HG03460 (cell line): ENCODE measurements at regions not wholly inside any gene's neighbourhood (a gene's known extent, or its start where the extent isn't known, plus 50 kb on each side); places are given as distances from the start of the nearest gene placed in this dataset.
"Not testable (repeated sequence)": the region's sequence is repeated elsewhere in the genome, so short reads cannot be mapped to it uniquely, and the experiment has no call there.

Source experiments
- ATAC-seq: cut with Tn5 transposase; IDR thresholded peaks from one replicate; pipeline ENCODE4 v1.9.1; 2021; ENCODE audit not compliant: unreplicated experiment

DNA sequence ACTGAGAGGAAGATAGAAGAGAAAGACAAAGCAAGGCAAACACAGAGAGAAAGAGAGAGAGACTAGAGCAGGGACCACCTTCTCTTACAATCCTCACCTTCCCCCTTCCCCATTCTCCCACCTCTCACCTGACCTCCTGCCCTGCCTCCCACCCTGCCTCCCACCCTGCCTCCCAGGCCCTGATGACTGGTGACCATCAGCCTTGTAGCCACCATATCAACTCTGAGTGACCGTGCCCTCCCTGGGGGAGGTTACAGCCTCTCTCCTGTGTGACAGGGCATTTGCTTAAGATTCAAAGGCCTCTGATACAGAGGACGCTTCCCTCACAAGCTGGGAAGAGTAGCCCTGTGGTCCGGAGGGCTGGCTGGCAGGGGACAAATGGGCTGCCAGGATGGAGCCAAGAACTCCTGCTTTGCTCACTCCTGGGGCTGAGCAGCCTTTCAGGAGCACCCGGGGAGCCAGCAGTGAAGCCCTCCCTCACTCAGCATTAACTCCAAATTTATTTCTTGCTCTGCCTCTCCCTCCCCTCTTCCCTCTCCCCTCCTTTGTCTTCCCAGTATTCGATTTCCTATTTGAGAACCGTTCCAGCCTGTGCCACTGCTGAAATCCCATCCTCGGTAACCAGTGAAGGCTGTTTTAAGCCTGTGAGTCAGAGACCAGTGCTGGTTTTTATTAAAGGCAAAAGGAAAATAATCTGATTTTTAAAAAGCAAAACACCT lies 125.2 kb upstream of the SYT13 start:
- ATAC-seq, result no peak

DNA sequence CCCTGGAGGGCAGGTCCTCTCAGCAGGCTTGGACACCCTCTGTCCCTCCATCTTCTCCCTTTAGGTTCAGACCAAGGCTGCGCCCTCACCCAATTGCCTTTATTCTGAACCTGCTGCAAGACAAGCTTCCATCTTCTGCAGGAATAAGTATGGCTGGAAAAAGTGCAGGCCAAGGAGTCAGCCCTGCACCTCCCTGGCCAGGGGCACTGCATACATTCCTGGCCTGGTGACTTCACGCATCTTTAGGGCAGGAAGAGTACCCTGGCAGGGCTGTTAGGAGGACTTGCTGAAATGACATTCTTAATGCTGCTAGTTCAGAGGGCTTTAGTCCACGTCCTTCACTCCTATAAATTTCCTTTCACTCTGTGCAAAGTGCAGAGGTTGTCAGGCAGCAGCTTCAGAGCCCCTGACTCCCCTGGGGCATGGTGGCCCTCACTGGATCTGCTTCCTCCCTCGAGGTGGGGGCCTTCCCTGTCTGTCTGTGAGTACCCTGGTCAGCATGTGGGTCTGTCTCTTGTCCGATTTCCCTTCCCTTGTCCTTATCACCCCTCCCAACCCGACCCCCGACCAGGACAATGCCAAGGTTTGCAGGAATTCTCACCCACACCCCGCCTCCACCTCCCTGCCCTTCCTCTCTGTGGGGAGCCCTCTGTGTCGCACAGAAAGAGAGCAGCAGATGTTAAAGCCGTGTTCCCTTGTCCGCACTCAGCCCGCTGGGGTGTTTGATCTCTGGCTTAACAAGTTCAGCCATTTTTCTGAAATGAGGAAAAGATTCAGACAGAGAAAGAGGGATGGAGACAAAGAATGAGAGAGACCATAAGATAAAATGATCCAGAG lies 124.5 kb upstream of the SYT13 start:
- ATAC-seq, result no peak

DNA sequence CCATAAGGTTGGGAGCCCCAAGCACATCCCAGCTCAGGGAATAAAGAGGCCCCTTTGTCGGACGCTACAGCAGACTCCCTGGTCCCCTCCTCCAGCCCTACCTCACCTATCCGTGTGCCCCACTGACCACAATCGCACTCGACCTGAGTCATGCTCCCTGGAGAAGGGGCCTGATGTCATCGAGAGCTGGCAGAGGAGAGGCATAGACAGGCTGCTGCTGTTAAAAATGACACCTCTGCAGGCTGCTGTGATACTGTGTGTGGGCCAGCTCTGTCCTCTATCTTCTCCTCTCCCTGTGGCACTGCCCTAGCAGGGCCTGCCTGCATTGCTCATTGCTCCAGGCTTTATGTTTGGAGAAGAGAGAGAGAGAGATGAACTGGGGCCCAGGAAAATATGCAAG lies 123.4 kb upstream of the SYT13 start:
- ATAC-seq, result no peak

DNA sequence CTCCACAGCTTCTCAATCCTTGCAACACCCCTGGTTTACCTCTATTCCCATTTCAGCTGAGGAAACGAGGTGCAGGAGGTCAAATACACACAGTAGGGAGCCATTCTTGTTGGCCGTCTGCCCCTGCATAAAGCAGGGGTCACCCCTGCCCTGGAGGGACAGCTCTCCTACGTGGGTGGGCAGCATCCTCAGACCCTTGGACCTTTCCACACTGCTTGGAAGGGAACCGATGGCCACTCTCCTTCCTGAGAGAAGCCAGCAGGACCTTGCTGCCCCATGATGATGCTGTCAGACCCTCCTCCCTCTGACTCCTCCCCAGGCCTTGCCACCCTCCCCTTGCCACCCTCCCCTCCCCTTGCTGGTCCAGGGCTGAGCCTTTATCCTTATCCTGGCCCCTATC lies 121.1 kb upstream of the SYT13 start:
- ATAC-seq, result no peak

DNA sequence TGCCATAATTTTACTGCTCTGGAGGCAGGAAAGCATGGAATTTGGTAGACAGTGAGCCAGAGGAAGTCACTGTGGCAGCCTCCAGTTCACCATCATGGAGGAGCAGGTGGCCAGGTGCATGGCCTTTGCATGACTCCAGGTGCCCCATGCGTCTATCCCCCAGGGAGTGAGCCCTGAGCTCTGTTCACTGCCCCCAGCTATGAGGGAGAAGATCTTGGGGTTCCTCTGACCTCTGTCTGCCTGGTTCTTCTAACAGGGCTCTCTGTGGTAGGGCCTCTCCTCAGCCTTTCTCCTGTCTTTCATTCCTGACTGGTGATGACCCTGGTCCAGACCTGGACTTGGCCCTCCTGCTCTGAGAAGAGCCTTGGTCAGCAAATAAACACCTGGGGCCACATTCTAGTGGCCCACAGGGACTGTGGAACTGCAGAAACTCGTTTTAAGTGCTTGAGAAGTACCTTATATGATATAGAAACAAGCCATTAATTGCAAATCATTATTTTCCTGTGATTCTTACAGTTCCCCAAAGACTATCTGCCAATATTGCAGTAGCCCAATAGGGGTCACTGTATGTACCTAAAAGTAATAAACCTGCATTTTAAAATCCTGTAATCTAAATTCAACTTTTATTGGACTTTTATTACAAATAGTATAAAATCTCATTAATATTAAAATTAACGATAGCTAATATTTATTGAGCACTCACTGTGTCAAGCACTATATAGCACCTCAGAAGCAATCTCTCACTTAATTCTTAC lies 120.0 kb upstream of the SYT13 start:
- no peak for ATAC-seq

DNA sequence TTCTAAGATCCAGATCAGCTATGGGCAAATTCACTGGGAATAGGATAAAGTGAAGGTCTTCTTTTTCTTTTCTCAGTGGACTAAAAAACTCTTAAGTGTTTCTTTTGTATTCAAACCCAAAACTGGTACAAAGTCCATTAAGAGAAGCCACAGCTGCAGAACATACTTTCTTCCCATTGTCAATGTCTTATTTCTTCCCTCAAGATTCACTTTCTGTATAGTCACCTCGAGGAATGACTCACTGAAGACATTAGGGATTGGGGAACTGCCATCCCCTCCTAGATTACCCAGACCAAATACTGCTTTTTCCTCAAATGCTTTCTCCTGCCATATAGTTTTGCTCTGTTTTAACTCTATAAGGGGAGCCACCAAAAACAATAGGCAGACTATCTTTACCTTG lies 117.4 kb upstream of the SYT13 start:
- ATAC-seq, result not testable (repeated sequence)

DNA sequence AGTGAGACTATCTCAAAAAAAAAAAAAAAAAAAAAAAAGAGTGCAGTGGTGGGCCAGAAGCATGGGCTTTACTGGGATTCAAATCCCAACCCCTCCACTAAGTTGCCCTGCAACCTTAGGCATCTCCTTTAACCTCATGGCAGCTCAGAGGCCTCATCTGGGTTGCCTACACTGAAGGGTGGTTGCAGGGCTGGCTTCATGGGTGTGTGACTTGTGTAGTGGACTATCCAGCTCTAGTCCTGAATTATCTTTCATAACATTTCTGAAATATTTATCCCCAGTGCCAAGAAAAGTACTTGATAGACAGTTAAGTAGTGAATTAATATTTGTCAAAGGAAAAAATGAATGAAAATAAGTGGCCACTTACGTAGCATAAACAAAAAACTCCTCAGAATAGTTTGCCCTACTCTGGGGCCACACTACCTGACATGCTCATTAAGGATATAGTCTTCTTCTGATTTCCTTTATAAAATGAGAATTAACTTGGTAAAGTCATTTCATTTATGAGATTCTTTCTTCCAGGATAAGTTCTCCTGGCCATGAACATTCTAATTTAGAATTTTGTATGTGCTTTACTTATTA lies 116.0 kb upstream of the SYT13 start:
- ATAC-seq, result no peak

DNA sequence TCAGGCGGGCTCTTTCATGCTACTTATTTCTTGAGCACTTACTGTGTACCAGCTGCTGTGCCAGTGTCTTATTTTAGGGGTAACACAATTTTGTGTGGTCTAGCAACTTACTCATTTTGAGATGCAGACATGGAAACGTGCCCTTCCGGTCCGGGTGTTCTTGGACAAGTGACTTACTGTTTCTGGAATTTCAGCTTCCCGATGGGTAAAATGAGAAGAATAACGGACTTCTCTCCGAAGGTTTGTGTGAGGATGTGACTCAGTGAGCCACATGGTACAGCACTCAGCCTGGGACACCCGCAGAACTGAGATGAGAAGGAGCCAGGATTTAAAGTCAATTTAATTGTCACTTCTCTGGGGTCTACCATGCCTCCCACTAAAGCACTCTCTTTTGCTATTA lies 114.5 kb upstream of the SYT13 start:
- ATAC-seq, result no peak

DNA sequence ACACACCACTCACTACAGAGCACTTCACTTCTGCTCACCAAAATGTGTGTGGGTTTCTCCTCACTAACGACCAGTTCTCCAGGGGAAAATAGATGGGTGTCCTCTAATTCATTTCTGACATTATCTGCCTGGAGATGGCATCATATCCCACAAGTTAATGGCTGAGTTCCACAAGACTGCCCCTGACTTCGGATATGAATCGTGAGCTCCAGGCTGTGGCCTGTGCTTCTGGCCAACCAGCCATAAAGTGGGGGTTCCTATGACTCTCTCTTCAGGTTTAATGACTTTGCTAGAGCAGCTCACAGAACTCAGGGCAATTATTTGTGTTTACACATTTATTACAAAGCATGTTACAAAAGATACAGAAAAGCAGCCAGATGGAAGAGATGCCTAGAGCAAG lies 113.0 kb upstream of the SYT13 start:
- no peak for ATAC-seq

DNA sequence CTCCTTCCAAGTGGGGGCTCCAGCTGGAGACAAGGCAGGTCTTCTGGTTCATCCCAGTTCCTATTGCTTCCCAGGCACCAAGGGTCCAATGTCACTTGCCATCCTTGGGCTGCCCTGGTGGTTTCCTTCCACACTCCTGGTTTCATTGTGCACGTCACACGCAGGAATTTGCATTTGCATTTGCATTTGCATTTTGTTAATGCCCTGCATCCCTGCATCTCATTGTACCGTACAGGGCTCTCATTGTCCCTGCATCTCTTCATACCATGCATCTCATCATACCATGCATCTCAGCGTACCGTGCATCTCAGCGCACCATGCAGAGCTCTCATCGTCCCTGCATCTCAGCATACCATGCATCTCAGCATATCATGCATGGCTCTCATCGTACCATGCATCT lies 112.2 kb upstream of the SYT13 start:
- no peak for ATAC-seq

DNA sequence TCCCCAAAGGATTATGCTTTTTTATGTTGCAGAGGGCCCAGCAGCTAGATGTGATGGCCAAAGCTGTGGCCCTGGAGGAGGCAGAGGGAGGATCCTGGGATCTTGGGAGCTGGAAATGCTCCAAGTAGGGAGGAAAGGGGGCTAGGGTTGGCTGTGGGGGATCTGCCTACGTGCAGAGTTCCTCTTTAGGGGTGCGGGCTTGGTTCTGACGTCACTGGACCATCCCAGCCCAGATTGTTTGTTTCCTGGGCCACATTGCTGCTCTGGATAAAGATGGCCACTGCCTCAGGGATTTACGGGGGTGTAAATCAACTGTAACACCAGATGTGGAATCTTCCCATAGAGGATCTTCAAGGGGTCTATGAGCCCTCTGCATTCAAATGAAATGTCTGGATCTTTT lies 110.3 kb upstream of the SYT13 start:
- no peak for ATAC-seq

DNA sequence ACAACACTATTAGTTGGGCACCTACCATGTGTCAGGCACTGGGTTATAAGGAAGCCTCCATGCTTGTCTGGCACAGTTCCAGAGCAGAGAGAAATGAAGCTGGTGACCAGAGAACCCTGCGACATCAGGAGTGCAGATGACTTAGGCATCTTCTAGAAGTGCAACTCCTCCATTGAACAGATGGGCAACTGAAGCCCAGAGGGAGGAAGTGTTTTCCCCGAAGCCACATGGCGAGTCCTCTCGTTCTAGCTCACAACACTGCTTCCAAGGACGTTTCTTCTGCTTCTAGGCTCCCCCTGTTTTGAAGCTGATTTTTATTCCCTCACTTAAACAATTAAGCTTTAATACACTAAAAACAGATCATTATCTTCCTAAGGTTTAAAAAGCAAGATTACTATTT lies 109.8 kb upstream of the SYT13 start:
- ATAC-seq, result no peak

DNA sequence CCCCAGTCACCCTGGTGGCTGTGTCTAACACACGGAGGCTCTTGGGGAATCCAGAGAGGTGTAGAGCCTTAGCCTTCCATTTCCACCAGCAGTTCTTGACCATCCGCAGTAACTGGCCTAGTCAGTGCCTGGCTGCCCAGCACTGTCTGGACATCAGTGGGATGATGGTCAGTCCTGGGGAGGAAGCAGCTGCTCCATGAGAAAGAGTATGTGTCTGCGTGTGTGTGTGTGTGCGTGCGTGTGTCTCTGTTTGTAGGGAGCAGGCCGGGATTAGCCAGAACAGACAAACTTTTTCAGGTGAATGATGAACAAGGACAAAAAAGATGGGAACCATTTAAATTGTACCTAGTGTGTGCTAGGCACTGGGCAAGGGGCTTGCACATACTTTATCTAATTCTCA lies 109.3 kb upstream of the SYT13 start:
- ATAC-seq, result no peak

DNA sequence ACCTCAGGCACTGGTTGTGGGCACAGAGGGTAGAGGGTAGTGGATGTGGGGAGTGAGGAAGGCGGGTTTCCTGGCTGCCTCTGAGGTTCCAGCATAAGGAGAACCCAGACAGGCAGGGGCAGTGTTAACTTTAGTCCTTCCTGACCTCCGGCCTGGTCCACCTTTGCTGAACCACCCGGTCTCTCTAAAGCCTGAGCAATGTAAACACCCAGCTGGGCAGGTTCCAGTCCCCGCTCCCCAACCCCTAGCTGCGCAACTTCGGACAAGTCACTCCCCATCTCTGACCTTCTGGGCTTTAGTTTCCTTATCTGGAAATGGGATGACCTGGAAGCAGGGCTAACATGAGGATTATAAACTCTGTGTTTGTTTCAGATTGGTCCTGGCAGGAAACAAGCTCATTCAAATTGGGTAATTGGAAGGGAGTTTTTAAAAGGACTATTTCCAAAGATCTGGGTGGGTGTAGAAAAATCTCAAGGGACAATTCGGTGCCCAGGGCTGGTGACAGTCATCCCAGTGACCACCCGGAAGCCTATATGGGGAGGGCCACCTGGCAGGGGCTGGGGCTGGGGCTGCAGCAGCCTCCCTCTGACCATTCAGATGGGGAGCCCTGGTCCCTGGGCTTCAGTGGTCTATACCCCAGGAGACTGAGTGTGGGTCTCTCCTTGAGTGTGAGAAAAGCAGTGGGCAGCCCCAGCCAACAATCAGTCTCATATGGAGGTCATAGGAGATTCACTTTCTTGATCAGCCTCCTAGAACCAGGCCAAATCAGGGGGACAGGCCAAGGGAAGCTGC lies 108.3 kb upstream of the SYT13 start:
- no peak for ATAC-seq

DNA sequence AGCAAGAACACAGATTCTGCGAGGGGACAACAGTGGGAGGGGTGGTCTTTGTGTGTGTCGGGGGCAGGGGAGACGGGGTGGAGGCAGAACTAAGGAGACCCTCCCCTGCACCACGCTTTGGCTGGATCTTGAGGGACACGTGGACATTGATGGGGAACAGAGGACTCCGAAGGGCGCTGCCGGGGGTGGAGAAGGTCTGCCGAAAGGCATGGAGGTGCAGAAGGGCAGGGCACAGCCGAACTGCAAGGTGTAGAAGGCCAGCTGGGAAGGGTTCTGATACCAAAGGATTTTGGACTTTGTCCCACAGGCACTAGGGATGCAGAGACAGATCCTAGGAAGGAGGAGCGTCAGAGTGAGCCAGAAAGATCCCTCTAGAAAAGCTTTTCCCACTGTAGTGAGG lies 107.7 kb upstream of the SYT13 start:
- no peak for ATAC-seq

DNA sequence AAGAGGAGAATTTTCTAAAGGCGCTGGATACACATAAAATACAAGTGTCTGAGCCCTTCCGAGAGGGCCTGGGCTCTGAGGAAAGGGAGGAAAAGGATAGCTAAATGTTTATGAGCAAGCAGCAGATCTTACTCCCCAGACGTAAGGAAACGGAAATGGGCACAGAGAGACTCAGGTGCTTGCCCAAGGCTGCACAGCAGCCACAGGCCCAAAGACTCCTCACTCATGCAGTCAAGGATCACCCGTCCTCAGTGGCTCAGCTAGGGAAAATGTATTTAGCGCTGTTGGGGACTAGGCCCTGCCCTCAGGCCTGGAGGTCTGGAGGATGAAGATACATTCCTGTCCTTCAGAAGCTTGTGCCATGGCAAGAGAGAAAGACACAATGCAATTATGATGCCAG lies 107.2 kb upstream of the SYT13 start:
- ATAC-seq, result no peak

DNA sequence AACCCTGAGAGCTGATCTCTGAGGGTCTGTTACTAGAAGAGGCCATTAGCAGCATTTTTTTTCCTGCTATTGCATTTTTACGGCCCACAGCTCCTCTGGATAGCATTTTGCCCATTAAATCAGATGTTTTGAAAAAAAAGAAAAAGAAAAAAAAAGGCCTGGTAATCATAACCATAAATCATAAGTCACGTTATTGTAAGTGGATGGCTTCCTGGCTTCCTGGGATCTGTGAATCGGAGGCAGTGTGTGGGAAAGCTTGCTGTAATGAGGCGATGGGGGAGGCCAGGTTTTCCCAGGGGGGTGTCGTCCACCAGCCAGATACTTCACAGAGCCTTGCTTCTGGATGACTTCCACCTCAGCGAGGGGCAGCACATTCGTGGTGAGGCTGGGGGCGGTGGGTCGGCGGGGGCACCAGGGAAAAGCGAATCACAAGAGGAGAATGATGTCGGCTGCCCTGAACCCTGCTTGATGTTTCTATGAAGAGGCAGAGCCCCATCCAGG lies 106.5 kb upstream of the SYT13 start:
- no peak for ATAC-seq

DNA sequence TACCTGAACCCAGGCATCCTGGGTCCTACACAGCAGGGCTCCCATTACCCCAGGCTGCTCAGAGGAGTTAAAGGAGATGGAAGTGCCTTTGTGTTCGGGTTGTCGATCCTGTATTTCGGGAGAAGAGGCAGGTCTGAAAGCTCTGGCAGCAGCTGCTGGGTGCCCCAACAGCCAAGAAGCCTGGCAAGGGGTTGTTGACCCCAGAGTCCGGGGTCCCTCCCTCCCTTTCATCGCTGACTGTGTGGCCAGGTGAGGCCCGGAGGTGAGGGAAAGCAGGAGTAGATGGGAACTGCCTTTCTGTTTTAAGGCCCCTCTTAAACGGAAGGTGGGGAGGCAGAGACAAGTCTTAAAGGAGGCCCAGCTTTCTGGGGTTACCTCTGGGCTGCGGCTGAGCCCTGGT lies 106.0 kb upstream of the SYT13 start:
- no peak for ATAC-seq

DNA sequence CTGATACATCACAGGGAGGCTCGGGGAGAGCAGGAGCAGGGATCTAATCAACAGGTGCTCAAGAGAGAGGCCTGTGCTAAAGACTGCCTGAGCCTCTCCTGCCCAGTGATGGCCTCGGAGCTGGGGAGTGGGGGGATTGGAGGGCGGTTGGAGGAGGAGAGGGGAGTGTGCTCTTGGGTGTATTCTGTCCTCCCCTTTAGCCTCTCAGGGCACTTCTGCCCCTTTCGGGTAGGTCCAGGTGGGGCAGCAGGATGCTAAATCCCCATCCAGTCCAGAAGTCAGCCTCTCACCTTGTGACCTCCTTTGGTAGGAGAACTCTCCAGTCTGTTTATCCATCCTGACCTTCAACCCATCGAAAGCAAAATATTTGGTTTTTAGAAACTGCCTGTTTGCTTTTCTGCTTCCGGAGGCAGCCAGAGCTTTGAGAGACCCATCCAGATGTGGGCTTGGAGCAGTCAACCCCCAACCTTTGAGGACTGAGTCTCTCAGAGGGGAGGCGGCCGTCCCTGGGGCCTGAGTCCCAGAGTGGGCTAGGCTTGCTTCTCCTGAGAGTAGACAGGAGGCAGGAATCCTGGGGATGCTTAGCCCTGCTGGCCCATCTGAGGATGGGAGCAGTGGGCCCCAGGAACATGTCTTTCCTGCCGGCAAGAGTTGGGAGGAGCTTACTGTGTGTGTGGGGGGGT lies 105.2 kb upstream of the SYT13 start:
- no peak for ATAC-seq

DNA sequence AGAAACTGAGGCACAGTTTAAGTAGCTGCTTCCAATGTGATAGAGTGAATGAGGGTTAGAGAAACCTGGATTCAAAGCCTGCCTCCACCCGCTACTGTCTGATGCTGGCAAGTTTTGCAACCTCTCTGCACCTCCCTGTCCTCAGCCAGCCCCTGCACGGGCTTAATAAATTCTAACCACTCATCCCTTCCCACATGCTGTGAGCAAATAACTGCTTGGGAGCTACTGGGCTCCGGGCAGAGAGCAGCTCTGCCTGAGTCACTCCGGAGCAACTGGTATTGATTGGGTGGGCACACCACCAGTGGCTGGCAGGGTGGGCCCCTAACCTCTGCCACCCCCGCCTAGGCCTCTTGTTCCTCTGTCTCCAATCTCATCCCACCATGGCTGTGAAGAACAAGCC lies 104.3 kb upstream of the SYT13 start:
- no peak for ATAC-seq
